ENCODE measurements at regions not wholly inside any gene's neighbourhood (a gene's known extent, or its start where the extent isn't known, plus 50 kb on each side); places are given as distances from the start of the nearest gene placed in this dataset.

- no peak for TF ChIP-seq NKRF (conservative IDR thresholded peaks at IDR 0.05)
These were observed 201.8 kb upstream of the PPP2R2D start (continued) for GRCh38 chr10:131698986-131699385.

- no peak for DNase-seq (ENCODE audit: low read depth, low spot score)
- Histone ChIP-seq H3K79me2 (ENCODE audit: control insufficient read depth, insufficient read depth, low read length) (no peaks in the 10 kb centered on the region), H3K9ac (ENCODE audit: control insufficient read depth, insufficient read depth, low read length) (no peak overlapping the region), H3K4me1 (ENCODE audit: control insufficient read depth, insufficient read depth, low read length) (no peaks in the 10 kb centered on the region), H3K9me3 (replicated peaks; ENCODE audit: control insufficient read depth, insufficient read depth, low read length) (no peaks in the 10 kb centered on the region; the same call in 2 of the 3 replicates), H2AFZ (ENCODE audit: control insufficient read depth, low read depth, low read length) (no peak overlapping the region), H3K27ac (ENCODE audit: control insufficient read depth, insufficient read depth) (no peak overlapping the region), H3K36me3 (ENCODE audit: control insufficient read depth in 2 of 2, insufficient read depth in 2 of 2, low read length in 1 of 2) (no peaks in the 10 kb centered on the region), H3K4me3 (no peak overlapping the region), H3K27me3 (replicated peaks in 1 of 2; ENCODE audit: control insufficient read depth in 2 of 2, insufficient read depth in 2 of 2, low read length in 1 of 2) (no peaks in the 10 kb centered on the region), H4K20me1 (ENCODE audit: control insufficient read depth, insufficient read depth) (no peaks in the 10 kb centered on the region), H3K4me2 (ENCODE audit: control insufficient read depth, insufficient read depth) (no peak overlapping the region)
- 28% methylated on average over 7 of the region's 7 CpGs for WGBS (ENCODE audit: insufficient coverage, insufficient replicate concordance, low lambda C conversion rate, missing lambda C conversion rate)
- no TSS peak for BruUV-seq (replicated peaks)
- POLR2A ChIA-PET, result no interaction called here
- ATAC-seq, result no peak
- SMC1A ChIA-PET (ENCODE audit: uncharacterized antibody, unreplicated experiment), result no interaction called here
- no peak for FAIRE-seq
- RAD21 ChIA-PET (ENCODE audit: unreplicated experiment), result no interaction called here
- intact Hi-C loops (cut with micrococcal nuclease; ENCODE audit: unreplicated experiment), result no loop called here
- in situ Hi-C loops (cut with MboI), result no loop called here
- CTCF ChIA-PET, result no interaction called here
- no peak for TF ChIP-seq NFIC (IDR thresholded peaks at IDR 0.05; ENCODE audit: low read depth, low read length)
- no peak for TF ChIP-seq IKZF2 (IDR thresholded peaks at IDR 0.05)
- TF ChIP-seq BHLHE40 (IDR thresholded peaks at IDR 0.05; ENCODE audit: borderline replicate concordance in 1 of 2, low read depth in 2 of 2, low read length in 1 of 2), result no peak
- no peak for TF ChIP-seq USF1 (IDR thresholded peaks at IDR 0.05; ENCODE audit: borderline replicate concordance, extremely low read length, insufficient read depth, low read depth, low read length)
- TF ChIP-seq TAF1 (IDR thresholded peaks at IDR 0.05; ENCODE audit: borderline replicate concordance, low read depth, low read length), result no peak
- no peak for TF ChIP-seq BCL11A (IDR thresholded peaks at IDR 0.05; ENCODE audit: low read depth, low read length)
- no peak for TF ChIP-seq RBBP5 (conservative IDR thresholded peaks at IDR 0.05)
- TF ChIP-seq JUNB (IDR thresholded peaks at IDR 0.05), result no peak
- no peak for TF ChIP-seq ZBED1 (IDR thresholded peaks at IDR 0.05; ENCODE audit: borderline replicate concordance)
- TF ChIP-seq IRF5 (IDR thresholded peaks at IDR 0.05; ENCODE audit: borderline replicate concordance), result no peak
- TF ChIP-seq IKZF1 (conservative IDR thresholded peaks at IDR 0.05), result no peak
- TF ChIP-seq CHD2 (IDR thresholded peaks at IDR 0.05; ENCODE audit: borderline replicate concordance, low read depth, low read length), result no peak
- no peak for TF ChIP-seq E4F1 (IDR thresholded peaks at IDR 0.05; ENCODE audit: borderline replicate concordance, partially characterized antibody)
- TF ChIP-seq ATF2 (IDR thresholded peaks at IDR 0.05; ENCODE audit: low read length), result no peak
- TF ChIP-seq WRNIP1 (IDR thresholded peaks at IDR 0.05; ENCODE audit: borderline replicate concordance, low read depth, low read length), result no peak
These were observed 200.8 kb upstream of the PPP2R2D start for GRCh38 chr10:131700032-131700431.
